Testis (tissue), 2 donors: ENCODE measurements at regions not wholly inside any gene's neighbourhood (a gene's known extent, or its start where the extent isn't known, plus 50 kb on each side); places are given as distances from the start of the nearest gene placed in this dataset.

Experiments
- CTCF ChIP-seq, 3 experiments: fragments of 450-650 bp in 2 of 3; fragments of 200-600 bp in 1 of 3; sonication (generic) in 1 of 3; IDR thresholded peaks; one replicate each; pipeline ENCODE4 v1.5.1; 2016 to 2019; ENCODE audit warnings: antibody characterized with exemption in 3 of 3, mild to moderate bottlenecking in 2 of 3, moderate library complexity in 1 of 3
- POLR2A ChIP-seq: fragments of 450-650 bp; IDR thresholded peaks from one replicate; pipeline ENCODE4 v1.6.1; 2017; ENCODE audit warnings: antibody characterized with exemption, mild to moderate bottlenecking, moderate library complexity

- no peak for TF ChIP-seq CTCF (IDR thresholded peaks at IDR 0.05)
- no peak for TF ChIP-seq POLR2A
Measured at GRCh38 chr1:234885601-234886000, 243.0 kb downstream of the TOMM20 start.
